Ectodermal cell (in vitro differentiated cells): ENCODE measurements at regions not wholly inside any gene's neighbourhood (a gene's known extent, or its start where the extent isn't known, plus 50 kb on each side); places are given as distances from the start of the nearest gene placed in this dataset.

Experiments used
- H3K27ac ChIP-seq: 2 replicates; pipeline ENCODE4 v1.7.0; 2013; ENCODE audit warnings: mild to moderate bottlenecking, low read depth, low read length; ENCODE audit not compliant: insufficient read depth, poor library complexity, severe bottlenecking
- H3K27me3 ChIP-seq: 2 replicates; pipeline ENCODE4 v1.7.0; 2013; ENCODE audit warnings: mild to moderate bottlenecking, low read length; ENCODE audit not compliant: insufficient read depth, control insufficient read depth, poor library complexity, severe bottlenecking
- H3K36me3 ChIP-seq: one replicate; pipeline ENCODE4 v1.7.0; 2013; ENCODE audit warnings: low read length; ENCODE audit not compliant: control insufficient read depth, insufficient read depth
- H3K4me1 ChIP-seq: one replicate; pipeline ENCODE4 v1.7.0; 2013; ENCODE audit warnings: low read length; ENCODE audit not compliant: control insufficient read depth, insufficient read depth
- H3K4me3 ChIP-seq: 2 replicates; pipeline ENCODE4 v1.7.0; 2013; ENCODE audit warnings: low read depth, low read length, control low read depth; ENCODE audit not compliant: insufficient read depth
- H3K9me3 ChIP-seq: 2 replicates; pipeline ENCODE4 v1.7.0; 2013; ENCODE audit warnings: mild to moderate bottlenecking, low read length, moderate library complexity; ENCODE audit not compliant: control insufficient read depth
- WGBS, 2 experiments: methylation state at CpG; one replicate each; pipeline ENCODE4 v1.1.7; 2013; ENCODE audit warnings: missing lambda C conversion rate in 2 of 2; 5-methylcytosine and 5-hydroxymethylcytosine counted together

GRCh38 chr14:53696217-53696965 is 260.2 kb downstream of the BMP4 start:
- Histone ChIP-seq H3K27me3 (no peaks in the 10 kb centered on the region), H3K4me1 (no peaks in the 10 kb centered on the region), H3K9me3 (no peaks in the 10 kb centered on the region), H3K27ac (no peak overlapping the region), H3K4me3 (no peak overlapping the region), H3K36me3 (no peaks in the 10 kb centered on the region)
- 84 to 92% methylated on average over 3 of the region's 3 CpGs for WGBS, 2 experiments

GRCh38 chr14:53695692-53696214 is 260.9 kb downstream of the BMP4 start:
- Histone ChIP-seq H3K4me3 (no peak overlapping the region), H3K4me1 (no peaks in the 10 kb centered on the region), H3K27ac (no peak overlapping the region), H3K9me3 (no peaks in the 10 kb centered on the region), H3K36me3 (no peaks in the 10 kb centered on the region), H3K27me3 (no peaks in the 10 kb centered on the region)
- WGBS, 2 experiments = 100% methylated on average over 2 of the region's 2 CpGs; no CpG with 5 or more reads in 1 of the 2 experiments

DNA sequence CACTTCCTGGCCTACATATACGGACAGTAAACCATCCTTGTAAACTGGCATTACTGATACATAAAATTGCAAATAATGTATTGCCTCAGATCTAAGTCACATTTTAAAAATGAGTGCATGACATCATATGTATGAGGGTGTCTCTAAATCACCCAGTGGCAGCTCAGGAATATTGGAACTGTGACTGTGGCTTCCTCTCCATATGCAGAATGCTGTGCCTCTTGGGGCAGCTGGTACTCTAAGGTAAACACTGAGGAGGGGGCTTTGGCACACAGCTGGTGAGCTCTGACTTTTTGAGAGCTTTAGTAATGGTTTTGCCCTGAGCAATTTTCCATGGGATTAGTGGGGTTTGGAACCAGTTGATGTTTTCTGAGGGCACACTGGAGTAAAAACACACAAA is 263.7 kb downstream of the BMP4 start:
- 80 to 100% methylated on average over 1 of the region's 1 CpG for WGBS, 2 experiments

GRCh38 chr14:53692451-53692850 is 264.2 kb downstream of the BMP4 start:
- 89 to 93% methylated on average over 4 to 5 of the region's 5 CpGs for WGBS, 2 experiments
- Histone ChIP-seq H3K9me3 (no peaks in the 10 kb centered on the region), H3K27me3 (no peaks in the 10 kb centered on the region), H3K36me3 (no peaks in the 10 kb centered on the region), H3K27ac (no peak overlapping the region), H3K4me3 (no peak overlapping the region), H3K4me1 (no peaks in the 10 kb centered on the region)

More for the DNA sequence above, 263.7 kb downstream of the BMP4 start:
- Histone ChIP-seq H3K36me3 (no peaks in the 10 kb centered on the region), H3K4me1 (no peaks in the 10 kb centered on the region), H3K27ac (no peak overlapping the region), H3K27me3 (no peaks in the 10 kb centered on the region), H3K9me3 (no peaks in the 10 kb centered on the region), H3K4me3 (no peak overlapping the region)

- H3K27ac ChIP-seq = no peak overlapping the region
- H3K27me3 ChIP-seq = no peaks in the 10 kb centered on the region
- 93% methylated on average over 5 of the region's 5 CpGs for WGBS, 2 experiments
- H3K36me3 ChIP-seq = no peaks in the 10 kb centered on the region
- H3K9me3 ChIP-seq = no peaks in the 10 kb centered on the region
- H3K4me1 ChIP-seq = no peaks in the 10 kb centered on the region
- no peak overlapping the region for H3K4me3 ChIP-seq
Observed at GRCh38 chr14:53683229-53683628, 273.4 kb downstream of the BMP4 start.

GRCh38 chr14:53672526-53672925 is 284.1 kb downstream of the BMP4 start:
- no peaks in the 10 kb centered on the region for H3K36me3 ChIP-seq
- no peaks in the 10 kb centered on the region for H3K4me1 ChIP-seq
- H3K27ac ChIP-seq = no peak overlapping the region
- H3K9me3 ChIP-seq = no peaks in the 10 kb centered on the region
- no peak overlapping the region for H3K4me3 ChIP-seq
- H3K27me3 ChIP-seq = no peaks in the 10 kb centered on the region
- 100% methylated on average over 1 of the region's 2 CpGs for WGBS, 2 experiments

DNA sequence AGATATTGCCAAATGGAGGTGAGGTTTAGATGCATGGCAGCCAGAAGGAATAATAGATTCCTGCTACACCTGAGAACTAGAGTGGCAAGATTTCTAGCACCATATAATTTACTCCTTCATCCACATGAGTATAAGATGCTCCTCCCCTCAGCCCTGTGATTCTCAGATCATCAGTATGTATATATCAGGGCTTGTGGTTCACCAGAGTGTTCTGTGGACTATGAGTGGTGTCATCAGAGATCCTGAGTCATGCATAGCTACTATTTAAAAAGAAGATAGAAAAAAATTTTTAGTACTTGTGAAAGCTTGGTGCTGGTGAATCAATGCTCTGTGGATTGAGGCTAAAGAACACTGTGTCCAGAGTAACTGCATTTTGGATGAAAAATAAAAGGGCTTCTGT is 285.9 kb downstream of the BMP4 start:
- Histone ChIP-seq H3K36me3 (no peaks in the 10 kb centered on the region), H3K27ac (no peak overlapping the region), H3K4me1 (no peaks in the 10 kb centered on the region), H3K27me3 (no peaks in the 10 kb centered on the region), H3K4me3 (no peak overlapping the region), H3K9me3 (no peaks in the 10 kb centered on the region)

DNA sequence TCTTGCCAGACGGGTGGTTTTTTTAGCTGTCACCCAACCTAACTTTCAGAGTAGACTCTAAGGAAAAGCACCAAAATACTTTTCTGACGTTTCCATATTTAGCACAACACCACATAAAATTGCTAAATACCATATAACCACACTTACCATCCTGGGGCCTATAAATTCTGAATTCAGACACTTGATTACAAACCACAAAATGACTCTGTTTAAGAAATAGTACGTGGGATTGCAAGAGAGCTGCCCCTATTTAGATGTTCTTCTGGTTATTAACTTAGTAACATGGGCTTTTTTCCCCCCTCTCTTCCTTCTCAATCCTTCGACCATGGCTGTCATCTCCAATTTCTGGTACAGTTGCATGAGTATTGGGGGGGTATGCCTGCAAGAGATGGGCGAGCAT is 287.7 kb downstream of the BMP4 start:
- no peak overlapping the region for H3K27ac ChIP-seq
- WGBS, 2 experiments = 84 to 90% methylated on average over 4 to 5 of the region's 5 CpGs
- no peaks in the 10 kb centered on the region for H3K36me3 ChIP-seq
- no peaks in the 10 kb centered on the region for H3K27me3 ChIP-seq
- H3K9me3 ChIP-seq = no peaks in the 10 kb centered on the region
- H3K4me3 ChIP-seq = no peak overlapping the region
- H3K4me1 ChIP-seq = no peaks in the 10 kb centered on the region

GRCh38 chr14:53663709-53664108 is 292.9 kb downstream of the BMP4 start:
- no peaks in the 10 kb centered on the region for H3K27me3 ChIP-seq
- 41 to 50% methylated on average over 3 of the region's 3 CpGs for WGBS, 2 experiments
- H3K36me3 ChIP-seq = no peaks in the 10 kb centered on the region
- no peak overlapping the region for H3K4me3 ChIP-seq
- H3K9me3 ChIP-seq = no peaks in the 10 kb centered on the region
- H3K4me1 ChIP-seq = no peaks in the 10 kb centered on the region
- no peak overlapping the region for H3K27ac ChIP-seq

- no peaks in the 10 kb centered on the region for H3K9me3 ChIP-seq
- H3K4me1 ChIP-seq = no peaks in the 10 kb centered on the region
- no peaks in the 10 kb centered on the region for H3K27me3 ChIP-seq
- no peak overlapping the region for H3K4me3 ChIP-seq
- H3K36me3 ChIP-seq = no peaks in the 10 kb centered on the region
- 78 to 93% methylated on average over 2 of the region's 3 CpGs for WGBS, 2 experiments
- H3K27ac ChIP-seq = no peak overlapping the region
Observed at GRCh38 chr14:53655080-53655785, 301.4 kb downstream of the BMP4 start.
